ENCODE measurements at regions not wholly inside any gene's neighbourhood (a gene's known extent, or its start where the extent isn't known, plus 50 kb on each side); places are given as distances from the start of the nearest gene placed in this dataset.
A peak's percentile ranks its signal among the peaks of the same experiment; 100 is the strongest.
"Not testable (repeated sequence)": the region's sequence is repeated elsewhere in the genome, so short reads cannot be mapped to it uniquely, and the experiment has no call there.

GRCh38 chr5:36393656-36394428, 92.1 kb upstream of the RANBP3L start:
- FAIRE-seq (no peak), DNase-seq (ENCODE audit: insufficient read length, low spot score) (no peak)
- no peak for TF ChIP-seq CTCF (IDR thresholded peaks at IDR 0.05; ENCODE audit: insufficient read depth, missing control alignments)

GRCh38 chr5:36395260-36395659, 93.6 kb upstream of the RANBP3L start:
- FAIRE-seq: no peak
- no peak for TF ChIP-seq CTCF (IDR thresholded peaks at IDR 0.05; ENCODE audit: insufficient read depth, missing control alignments)
- DNase-seq (ENCODE audit: insufficient read length, low spot score): no peak

GRCh38 chr5:36395947-36396346, 94.2 kb upstream of the RANBP3L start:
- not testable (repeated sequence) for DNase-seq (ENCODE audit: insufficient read length, low spot score); FAIRE-seq

GRCh38 chr5:36396640-36397039, 94.9 kb upstream of the RANBP3L start:
- TF ChIP-seq CTCF (IDR thresholded peaks at IDR 0.05; ENCODE audit: insufficient read depth, missing control alignments): no peak
- FAIRE-seq (no peak), DNase-seq (ENCODE audit: insufficient read length, low spot score) (no peak)

GRCh38 chr5:36397901-36398536, 96.3 kb upstream of the RANBP3L start:
- DNase-seq (ENCODE audit: insufficient read length, low spot score): no peak
- TF ChIP-seq CTCF (IDR thresholded peaks at IDR 0.05; ENCODE audit: insufficient read depth, missing control alignments): peak; percentile 53
- peak; percentile 60 for FAIRE-seq

GRCh38 chr5:36402512-36402906, 100.8 kb upstream of the RANBP3L start:
- TF ChIP-seq CTCF (IDR thresholded peaks at IDR 0.05; ENCODE audit: insufficient read depth, missing control alignments): no peak
- DNase-seq (ENCODE audit: insufficient read length, low spot score): no peak
- FAIRE-seq: no peak

GRCh38 chr5:36403632-36404311, 102.1 kb upstream of the RANBP3L start:
- FAIRE-seq: no peak
- no peak for DNase-seq (ENCODE audit: insufficient read length, low spot score)
- TF ChIP-seq CTCF (IDR thresholded peaks at IDR 0.05; ENCODE audit: insufficient read depth, missing control alignments): no peak

Data from D721Med (cell line).